ENCODE measurements at regions not wholly inside any gene's neighbourhood (a gene's known extent, or its start where the extent isn't known, plus 50 kb on each side); places are given as distances from the start of the nearest gene placed in this dataset.

GRCh38 chr14:71690478-71690877, 241.8 kb upstream of the RGS6 start:
- no peak for TF ChIP-seq GABPA (IDR thresholded peaks at IDR 0.05 in 1 of 2, conservative IDR thresholded peaks at IDR 0.05 in 1 of 2)
- no peak for TF ChIP-seq TAF1 (conservative IDR thresholded peaks at IDR 0.05)
- no peak for TF ChIP-seq JUND (IDR thresholded peaks at IDR 0.05)
- TF ChIP-seq CTCF (IDR thresholded peaks at IDR 0.05; ENCODE audit: low read depth, low read length, missing input control): no peak
- no peak for TF ChIP-seq FOXA1 (IDR thresholded peaks at IDR 0.05)
- no peak for TF ChIP-seq SP1 (IDR thresholded peaks at IDR 0.05)
